Naive thymus-derived CD8-positive, alpha-beta T cell (primary cell): ENCODE measurements at regions not wholly inside any gene's neighbourhood (a gene's known extent, or its start where the extent isn't known, plus 50 kb on each side); places are given as distances from the start of the nearest gene placed in this dataset.
A peak's percentile ranks its signal among the peaks of the same experiment; 100 is the strongest.
"Not testable (repeated sequence)": the region's sequence is repeated elsewhere in the genome, so short reads cannot be mapped to it uniquely, and the experiment has no call there.

ENCODE experiments used
- ATAC-seq, 2 donors: fragments of 150-1000 bp; cut with Tn5 transposase in 1 of 2; sonication (Bioruptor Pico), chemical (Tn5 transposase) in 1 of 2; 1 replicate in 1 of 2; 2 replicates in 1 of 2; pipeline ENCODE4 v1.10.0; 2021; ENCODE audit warnings: mild to moderate bottlenecking in 2 of 2, moderate library complexity in 2 of 2
- POLR2A ChIA-PET: fragments of 350-600 bp; sonication (Branson Sonifier 250); formaldehyde crosslinking; loops from one replicate; lab custom pipeline; 2021; ENCODE audit warnings: antibody characterized with exemption; lab: Charles Lee
- DNase-seq, 10 donors: peaks; one replicate each; pipeline versions ENCODE4 v3.0.0 to v3.0.0-alpha.2; 2020 to 2022
- H3K27ac Mint-ChIP-seq, 10 donors: one replicate each; pipeline ENCODE4 v1.8.0; 2020 to 2022; ENCODE audit warnings: mild to moderate bottlenecking in 10 of 10, mixed read lengths in 10 of 10, moderate library complexity in 4 of 10, inconsistent platforms in 1 of 10
- H3K27me3 Mint-ChIP-seq, 5 donors: one replicate each; pipeline ENCODE4 v1.8.0; 2021 to 2022; ENCODE audit warnings: mixed read lengths in 5 of 5
- H3K36me3 Mint-ChIP-seq, 3 donors: one replicate each; pipeline ENCODE4 v1.8.0; 2020 to 2022; ENCODE audit warnings: mixed read lengths in 3 of 3, mild to moderate bottlenecking in 2 of 3, inconsistent platforms in 1 of 3
- H3K4me1 Mint-ChIP-seq, 4 donors: one replicate each; pipeline ENCODE4 v1.8.0; 2021 to 2022; ENCODE audit warnings: mixed read lengths in 4 of 4
- H3K4me3 Mint-ChIP-seq, 10 donors: one replicate each; pipeline ENCODE4 v1.8.0; 2020 to 2022; ENCODE audit warnings: mild to moderate bottlenecking in 10 of 10, mixed read lengths in 10 of 10, moderate library complexity in 6 of 10, inconsistent platforms in 1 of 10
- H3K9me3 Mint-ChIP-seq, 9 donors: one replicate each; pipeline ENCODE4 v1.8.0; 2020 to 2022; ENCODE audit warnings: mixed read lengths in 9 of 9, mild to moderate bottlenecking in 3 of 9, inconsistent platforms in 1 of 9, moderate library complexity in 1 of 9

- Mint-ChIP-seq H3K4me1 (no peaks in the 10 kb centered on the region), H3K4me3 (no peak overlapping the region), H3K27me3 (no peaks in the 10 kb centered on the region), H3K27ac (no peak overlapping the region), H3K36me3 (no peaks in the 10 kb centered on the region), H3K9me3 (peaks cover 0 to 20% (median 2%) of the 10 kb centered on the region in 9 donors)
- DNase-seq, result no peak
- no peak for ATAC-seq
- POLR2A ChIA-PET, result no interaction called here
Observed at GRCh38 chr13:64746845-64747244, 2483.3 kb downstream of the PCDH9 start.

- no peak for ATAC-seq
- Mint-ChIP-seq H3K4me3 (no peak overlapping the region), H3K4me1 (no peaks in the 10 kb centered on the region), H3K27ac (no peak overlapping the region), H3K36me3 (no peaks in the 10 kb centered on the region), H3K27me3 (no peaks in the 10 kb centered on the region), H3K9me3 (peaks cover 0 to 39% (median 7%) of the 10 kb centered on the region in 9 donors)
- POLR2A ChIA-PET, result no interaction called here
- no peak for DNase-seq
Observed at GRCh38 chr13:64740493-64740892, 2489.6 kb downstream of the PCDH9 start.

GRCh38 chr13:64725492-64725891 lies 2504.6 kb downstream of the PCDH9 start:
- no peak for ATAC-seq

GRCh38 chr13:64723724-64724123 lies 2506.4 kb downstream of the PCDH9 start:
- H3K9me3 Mint-ChIP-seq, result peaks cover 0 to 25% (median 7%) of the 10 kb centered on the region in 9 donors
- no peak overlapping the region for H3K4me3 Mint-ChIP-seq
- no peak for DNase-seq
- no peaks in the 10 kb centered on the region for H3K4me1 Mint-ChIP-seq
- H3K36me3 Mint-ChIP-seq, result no peaks in the 10 kb centered on the region
- POLR2A ChIA-PET, result no interaction called here
- H3K27me3 Mint-ChIP-seq, result no peaks in the 10 kb centered on the region
- ATAC-seq, result no peak
- H3K27ac Mint-ChIP-seq, result peak overlapping the region in 1 of 10 donors; percentile 53

More at GRCh38 chr13:64725492-64725891, 2504.6 kb downstream of the PCDH9 start:
- H3K36me3 Mint-ChIP-seq, result no peaks in the 10 kb centered on the region
- H3K4me3 Mint-ChIP-seq, result no peak overlapping the region
- no peaks in the 10 kb centered on the region for H3K4me1 Mint-ChIP-seq
- H3K27ac Mint-ChIP-seq, result no peak overlapping the region
- no peaks in the 10 kb centered on the region for H3K27me3 Mint-ChIP-seq
- POLR2A ChIA-PET, result no interaction called here
- no peak for DNase-seq
- peaks cover 2 to 22% (median 6%) of the 10 kb centered on the region in 9 donors for H3K9me3 Mint-ChIP-seq

GRCh38 chr13:64718116-64718515 lies 2512.0 kb downstream of the PCDH9 start:
- DNase-seq (no peak), ATAC-seq (no peak)
- peaks cover 0 to 16% (median 9%) of the 10 kb centered on the region in 9 donors for H3K9me3 Mint-ChIP-seq
- no peaks in the 10 kb centered on the region for H3K36me3 Mint-ChIP-seq
- H3K4me1 Mint-ChIP-seq, result no peaks in the 10 kb centered on the region
- POLR2A ChIA-PET, result no interaction called here
- no peaks in the 10 kb centered on the region for H3K27me3 Mint-ChIP-seq
- no peak overlapping the region for H3K4me3 Mint-ChIP-seq
- H3K27ac Mint-ChIP-seq, result no peak overlapping the region

- no peak overlapping the region for H3K4me3 Mint-ChIP-seq
- no peaks in the 10 kb centered on the region for H3K27me3 Mint-ChIP-seq
- H3K27ac Mint-ChIP-seq, result no peak overlapping the region
- DNase-seq, result no peak
- H3K36me3 Mint-ChIP-seq, result no peaks in the 10 kb centered on the region
- H3K4me1 Mint-ChIP-seq, result no peaks in the 10 kb centered on the region
- POLR2A ChIA-PET, result no interaction called here
- ATAC-seq, result no peak
- peaks cover 0 to 14% (median 9%) of the 10 kb centered on the region in 9 donors for H3K9me3 Mint-ChIP-seq
Observed at GRCh38 chr13:64716936-64717335, 2513.2 kb downstream of the PCDH9 start.

GRCh38 chr13:64709079-64709478 lies 2521.1 kb downstream of the PCDH9 start:
- no peaks in the 10 kb centered on the region for H3K4me1 Mint-ChIP-seq

GRCh38 chr13:64704121-64704649 lies 2526.0 kb downstream of the PCDH9 start:
- peaks cover 0 to 22% (median 10%) of the 10 kb centered on the region in 9 donors for H3K9me3 Mint-ChIP-seq
- peaks cover 0 to 4% (median 0%) of the 10 kb centered on the region in 3 donors for H3K36me3 Mint-ChIP-seq
- no peak for DNase-seq
- no peaks in the 10 kb centered on the region for H3K4me1 Mint-ChIP-seq
- H3K4me3 Mint-ChIP-seq, result no peak overlapping the region
- POLR2A ChIA-PET, result no interaction called here
- ATAC-seq, result no peak
- no peaks in the 10 kb centered on the region for H3K27me3 Mint-ChIP-seq
- H3K27ac Mint-ChIP-seq, result no peak overlapping the region

More at GRCh38 chr13:64709079-64709478, 2521.1 kb downstream of the PCDH9 start:
- no peak for ATAC-seq
- Mint-ChIP-seq H3K27me3 (no peaks in the 10 kb centered on the region), H3K4me3 (no peak overlapping the region), H3K27ac (no peak overlapping the region), H3K36me3 (peaks cover 0 to 4% (median 0%) of the 10 kb centered on the region in 3 donors), H3K9me3 (peaks cover 0 to 21% (median 12%) of the 10 kb centered on the region in 9 donors)
- DNase-seq, result no peak
- POLR2A ChIA-PET, result no interaction called here

GRCh38 chr13:64697226-64697625 lies 2532.9 kb downstream of the PCDH9 start:
- Mint-ChIP-seq H3K9me3 (peaks cover 0 to 22% (median 3%) of the 10 kb centered on the region in 9 donors), H3K27me3 (no peaks in the 10 kb centered on the region), H3K36me3 (peaks cover 0 to 2% (median 0%) of the 10 kb centered on the region in 3 donors), H3K4me3 (no peak overlapping the region), H3K4me1 (no peaks in the 10 kb centered on the region), H3K27ac (no peak overlapping the region)
- POLR2A ChIA-PET, result no interaction called here
- no peak for DNase-seq
- ATAC-seq, result no peak

GRCh38 chr13:64688893-64689677 lies 2541.1 kb downstream of the PCDH9 start:
- POLR2A ChIA-PET, result no interaction called here
- Mint-ChIP-seq H3K36me3 (peaks cover 0 to 7% (median 0%) of the 10 kb centered on the region in 3 donors), H3K27ac (no peak overlapping the region), H3K4me3 (no peak overlapping the region), H3K4me1 (no peaks in the 10 kb centered on the region), H3K9me3 (peaks cover 0 to 34% (median 7%) of the 10 kb centered on the region in 9 donors), H3K27me3 (no peaks in the 10 kb centered on the region)
- ATAC-seq (no peak), DNase-seq (no peak)

GRCh38 chr13:64686536-64686935 lies 2543.6 kb downstream of the PCDH9 start:
- H3K4me1 Mint-ChIP-seq, ATAC-seq: not testable (repeated sequence)

GRCh38 chr13:64684685-64685431 lies 2545.3 kb downstream of the PCDH9 start:
- H3K4me3 Mint-ChIP-seq, result peak overlapping the region in 1 of 10 donors; percentile 28
- H3K36me3 Mint-ChIP-seq, result peaks cover 0 to 10% (median 0%) of the 10 kb centered on the region in 3 donors
- no peak for ATAC-seq
- no peak for DNase-seq
- H3K4me1 Mint-ChIP-seq, result no peaks in the 10 kb centered on the region
- POLR2A ChIA-PET, result no interaction called here
- H3K27ac Mint-ChIP-seq, result no peak overlapping the region
- peaks cover 0 to 32% (median 7%) of the 10 kb centered on the region in 9 donors for H3K9me3 Mint-ChIP-seq
- no peaks in the 10 kb centered on the region for H3K27me3 Mint-ChIP-seq

More at GRCh38 chr13:64686536-64686935, 2543.6 kb downstream of the PCDH9 start:
- DNase-seq, POLR2A ChIA-PET, H3K4me3 Mint-ChIP-seq, H3K27ac Mint-ChIP-seq, H3K27me3 Mint-ChIP-seq: not testable (repeated sequence)
- peaks cover 0 to 10% (median 0%) of the 10 kb centered on the region in 3 donors for H3K36me3 Mint-ChIP-seq
- H3K9me3 Mint-ChIP-seq, result peaks cover 0 to 29% (median 6%) of the 10 kb centered on the region in 9 donors

- no peak overlapping the region for H3K4me3 Mint-ChIP-seq
- peaks cover 0 to 10% (median 0%) of the 10 kb centered on the region in 3 donors for H3K36me3 Mint-ChIP-seq
- POLR2A ChIA-PET, result no interaction called here
- no peak for ATAC-seq
- H3K4me1 Mint-ChIP-seq, result no peaks in the 10 kb centered on the region
- no peak overlapping the region for H3K27ac Mint-ChIP-seq
- peaks cover 0 to 32% (median 7%) of the 10 kb centered on the region in 9 donors for H3K9me3 Mint-ChIP-seq
- no peaks in the 10 kb centered on the region for H3K27me3 Mint-ChIP-seq
- DNase-seq, result no peak
Observed at GRCh38 chr13:64684108-64684507, 2546.0 kb downstream of the PCDH9 start.
